Nucleus accumbens (tissue), 56 donors: ENCODE measurements at regions not wholly inside any gene's neighbourhood (a gene's known extent, or its start where the extent isn't known, plus 50 kb on each side); places are given as distances from the start of the nearest gene placed in this dataset.
"Not testable (repeated sequence)": the region's sequence is repeated elsewhere in the genome, so short reads cannot be mapped to it uniquely, and the experiment has no call there.

Source experiments
- DNase-seq, 56 donors: peaks; one replicate each; lab custom pipeline; 2025; lab: John Stamatoyannopoulos, UW

DNA sequence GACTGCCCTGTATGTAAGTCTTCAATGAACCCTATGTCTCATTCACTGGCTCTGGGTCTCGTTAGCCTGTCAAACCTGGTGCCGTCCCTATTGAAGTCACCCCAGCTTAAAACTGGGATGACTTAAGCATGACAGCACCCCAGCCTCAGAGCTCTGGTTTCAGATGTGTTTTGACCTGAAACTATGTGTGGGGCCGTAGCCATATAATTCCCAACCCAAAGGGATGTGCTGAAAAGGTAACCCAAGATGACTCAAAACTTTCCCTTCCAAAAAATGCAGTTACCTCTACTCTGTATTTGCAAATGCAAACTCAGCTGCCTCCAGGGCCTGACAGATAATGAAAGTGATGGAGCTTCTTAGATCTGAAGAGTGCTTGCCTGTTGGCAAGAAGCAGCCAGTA lies 478.3 kb upstream of the ERCC4 start:
- no peak for DNase-seq

- DNase-seq: no peak
These were observed 471.6 kb upstream of the ERCC4 start for GRCh38 chr16:13448346-13448745.

DNA sequence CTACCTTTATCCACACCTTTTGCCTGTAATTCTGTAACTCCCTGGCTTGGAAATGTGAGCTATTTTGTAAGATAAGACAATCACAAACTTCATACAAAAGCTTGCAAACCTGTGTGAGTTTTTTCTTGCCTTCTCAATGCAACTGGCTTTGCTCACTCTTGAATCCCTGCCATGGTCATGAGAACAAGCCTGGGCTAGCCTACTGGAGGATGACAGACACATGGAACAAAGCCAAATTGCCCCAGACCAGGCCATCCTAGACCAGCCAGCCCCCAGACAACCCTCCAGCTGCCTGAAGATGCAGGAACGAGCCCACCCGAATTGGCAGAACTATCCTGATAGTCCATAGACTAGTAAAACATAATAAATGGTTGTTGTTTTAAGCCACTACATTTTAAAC lies 466.6 kb upstream of the ERCC4 start:
- DNase-seq: no peak

- DNase-seq: peak in 12 of 56 donors; percentile 0 to 60 (median 5)
These were observed 465.9 kb upstream of the ERCC4 start for GRCh38 chr16:13453938-13454553.

GRCh38 chr16:13463619-13464018 lies 456.3 kb upstream of the ERCC4 start:
- DNase-seq: no peak

- DNase-seq: no peak
These were observed 448.9 kb upstream of the ERCC4 start for GRCh38 chr16:13471036-13471435.

DNA sequence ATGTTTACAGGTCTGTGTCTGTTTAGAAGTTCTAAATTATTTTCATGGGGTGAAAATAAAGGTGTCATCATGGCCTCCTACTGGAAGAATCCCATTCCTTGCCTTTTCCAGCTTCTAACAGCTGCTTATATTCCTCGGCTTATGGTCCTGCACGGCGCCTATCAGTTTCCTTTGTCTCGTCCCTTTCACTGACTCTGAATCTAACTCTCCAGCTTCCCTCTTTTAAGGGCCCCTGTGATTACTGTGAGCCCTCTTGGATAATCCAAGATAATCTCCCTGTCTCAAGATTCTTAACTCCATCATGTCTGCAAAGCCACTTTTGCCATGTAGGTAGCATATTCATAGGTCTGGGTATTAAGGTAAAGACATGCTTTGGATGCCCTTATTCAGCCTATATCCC lies 441.0 kb upstream of the ERCC4 start:
- DNase-seq: no peak

GRCh38 chr16:13479549-13479948 lies 440.4 kb upstream of the ERCC4 start:
- no peak for DNase-seq

GRCh38 chr16:13480801-13481200 lies 439.2 kb upstream of the ERCC4 start:
- DNase-seq: no peak

- no peak for DNase-seq
These were observed 436.8 kb upstream of the ERCC4 start for GRCh38 chr16:13483121-13483520.

GRCh38 chr16:13489416-13489815 lies 430.5 kb upstream of the ERCC4 start:
- DNase-seq: not testable (repeated sequence)

- DNase-seq: peak in 20 of 56 donors; percentile 1 to 48 (median 18)
These were observed 427.9 kb upstream of the ERCC4 start for GRCh38 chr16:13492046-13492445.

DNA sequence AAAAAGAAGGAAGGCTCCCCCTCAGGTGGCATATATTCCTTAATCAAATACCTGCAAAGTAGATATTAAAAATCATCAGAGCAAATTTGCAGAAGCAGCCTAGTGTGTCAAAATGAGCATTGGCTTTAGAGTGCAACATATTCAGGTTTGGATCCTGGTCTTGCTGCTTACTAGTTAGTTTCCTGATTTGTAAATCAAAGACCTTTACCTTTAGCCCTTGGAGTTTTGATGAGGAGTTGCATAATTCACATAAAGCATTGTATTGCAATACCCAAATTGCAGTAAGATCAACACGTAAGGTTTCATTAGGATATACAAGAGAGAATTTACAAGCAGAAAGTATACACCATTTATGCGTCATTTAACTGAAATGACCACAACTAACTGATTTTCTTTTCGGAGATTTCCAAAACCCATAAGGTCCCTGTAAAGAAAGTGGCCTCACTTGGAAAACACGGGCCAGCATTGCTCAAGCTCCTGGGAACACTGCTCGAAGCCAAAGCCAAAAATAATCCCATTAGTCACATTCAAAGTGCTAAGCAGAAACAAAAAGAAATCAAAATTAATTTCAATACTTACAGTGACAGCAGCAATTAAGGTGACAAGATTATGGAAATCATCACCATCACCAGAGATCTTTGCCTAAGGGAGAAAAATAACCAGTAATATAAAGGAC lies 415.9 kb upstream of the ERCC4 start:
- peak in 4 of 56 donors; percentile 1 to 39 (median 5) for DNase-seq

DNA sequence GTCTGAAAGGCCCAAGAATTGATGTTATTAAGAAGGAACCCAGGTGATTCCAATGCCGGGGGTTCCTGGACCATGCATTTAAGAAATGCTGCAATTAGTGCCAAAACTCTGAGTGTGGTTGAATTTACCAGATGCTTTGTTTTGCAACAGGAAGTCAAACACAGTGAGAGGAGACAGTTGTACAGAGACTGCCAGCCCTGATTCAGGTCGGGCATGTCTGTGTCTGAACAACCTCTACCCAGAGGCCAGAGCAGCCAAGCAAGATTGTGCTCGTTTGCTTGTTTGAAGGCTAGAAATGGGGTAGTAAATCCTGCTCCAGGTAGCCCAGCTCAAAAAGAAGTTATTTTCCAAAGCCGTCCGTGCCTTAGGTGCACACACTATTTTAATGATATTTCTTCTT lies 412.4 kb upstream of the ERCC4 start:
- DNase-seq: no peak

DNA sequence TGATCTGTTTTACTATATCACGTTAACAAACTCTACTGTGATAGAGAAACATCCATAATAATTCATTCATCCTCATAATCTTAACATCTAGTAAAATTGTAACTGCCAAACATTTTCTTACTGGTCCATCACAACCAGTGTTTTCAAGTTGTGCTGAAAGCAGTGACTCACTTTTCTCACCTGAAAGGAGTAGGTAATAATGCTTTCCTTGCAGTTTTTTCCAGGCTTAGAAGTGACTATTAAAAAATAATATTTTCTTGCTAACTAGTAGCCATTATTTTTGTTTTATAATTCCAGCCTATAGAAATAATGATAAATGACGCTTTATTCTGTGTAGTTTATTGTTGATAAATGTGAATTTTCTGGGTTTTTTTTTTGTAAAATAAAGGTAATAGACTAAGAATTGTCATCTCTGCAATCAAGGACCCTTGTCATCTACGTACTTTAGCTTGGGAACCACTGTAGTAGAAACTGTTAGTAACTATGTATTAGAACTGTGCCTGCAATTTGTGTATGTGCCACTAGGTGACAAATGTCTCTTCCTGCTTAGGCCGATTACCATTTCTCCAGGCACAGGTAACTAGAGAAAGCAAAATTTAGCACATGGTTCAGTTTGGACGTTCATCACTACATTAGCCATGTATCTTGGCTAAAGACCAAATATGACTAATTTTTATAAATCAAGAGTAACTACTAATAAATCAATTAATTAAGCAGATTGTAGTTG lies 409.4 kb upstream of the ERCC4 start:
- DNase-seq: no peak

DNA sequence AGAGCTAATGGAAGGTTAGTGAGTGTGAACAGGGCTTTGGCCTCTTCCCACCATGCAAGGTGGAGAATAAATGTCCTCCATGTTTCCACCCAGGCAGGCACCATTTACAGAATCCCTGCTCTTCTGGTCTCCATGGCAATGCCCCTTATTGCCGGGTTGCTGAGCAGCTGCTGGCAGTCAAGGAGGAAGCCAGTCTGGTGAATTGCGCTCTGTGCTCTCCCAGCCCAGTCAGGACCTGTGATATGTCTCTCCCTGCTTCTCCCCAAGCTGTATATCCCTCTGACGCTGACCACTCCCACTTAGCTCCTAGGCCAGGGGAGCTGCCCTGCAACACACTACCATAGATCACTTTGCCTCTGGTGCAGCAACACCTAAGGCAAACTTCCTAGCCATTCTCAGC lies 402.1 kb upstream of the ERCC4 start:
- DNase-seq: peak in 1 of 56 donors; percentile 4

GRCh38 chr16:13519871-13520270 lies 400.1 kb upstream of the ERCC4 start:
- DNase-seq: no peak

DNA sequence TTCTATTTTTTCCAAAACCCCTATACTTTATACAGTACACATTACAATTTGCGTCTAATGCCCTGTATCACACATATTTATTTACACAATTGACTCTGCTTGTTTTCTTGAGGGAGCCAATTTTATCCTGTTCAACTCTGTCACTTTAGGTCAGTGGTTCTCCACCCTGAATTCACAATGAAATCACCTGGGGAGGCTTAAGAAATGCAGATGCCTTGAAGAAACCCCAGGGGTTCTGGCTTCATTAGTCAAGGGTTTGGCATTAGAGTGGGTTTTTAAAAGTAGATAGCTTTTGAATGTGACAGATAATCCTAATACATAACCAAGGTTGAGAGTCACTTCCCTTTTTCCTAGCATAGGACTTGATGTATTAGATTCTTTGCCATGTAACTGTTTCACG lies 398.6 kb upstream of the ERCC4 start:
- DNase-seq: no peak

DNA sequence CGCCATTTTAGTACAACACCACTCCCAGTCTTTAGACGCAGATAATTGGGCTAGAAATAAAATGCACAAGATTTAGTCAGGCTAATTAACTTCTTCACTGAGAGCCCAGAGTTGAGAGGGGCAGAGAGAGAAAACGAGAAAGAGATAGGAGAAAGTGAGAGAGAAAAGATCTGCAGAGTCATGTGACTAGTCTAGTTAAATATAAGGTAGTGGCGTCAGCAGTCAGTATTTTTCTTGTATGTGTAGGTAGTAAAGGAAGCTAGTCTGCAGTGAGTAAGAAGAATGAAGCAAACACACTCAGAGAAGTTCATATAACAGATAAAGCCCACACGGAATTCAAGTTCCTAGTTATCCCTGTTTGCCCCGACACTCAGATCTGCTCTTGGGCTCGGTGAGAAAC lies 392.6 kb upstream of the ERCC4 start:
- no peak for DNase-seq

DNA sequence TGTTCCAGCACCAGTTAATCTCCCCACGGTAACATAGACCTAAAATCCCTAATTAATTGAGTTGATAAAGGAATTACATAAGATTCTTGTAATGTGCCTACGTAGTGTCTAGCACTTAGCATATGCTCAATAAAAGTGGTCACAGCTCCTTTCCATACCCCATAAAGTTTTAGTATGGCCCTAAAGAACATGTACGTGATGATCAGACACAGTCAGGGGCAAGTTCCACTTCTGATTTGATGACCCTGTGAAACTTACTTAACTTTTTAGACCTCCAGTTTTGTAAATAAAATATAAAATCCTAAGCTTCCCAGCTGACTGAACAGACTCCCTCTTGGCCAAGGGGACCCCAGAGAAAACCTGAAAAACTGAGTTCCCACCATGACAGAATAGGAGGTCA lies 391.3 kb upstream of the ERCC4 start:
- no peak for DNase-seq

GRCh38 chr16:13529193-13529982 lies 390.6 kb upstream of the ERCC4 start:
- DNase-seq: no peak
